Muscle layer of duodenum (tissue), 2 donors: ENCODE measurements at regions not wholly inside any gene's neighbourhood (a gene's known extent, or its start where the extent isn't known, plus 50 kb on each side); places are given as distances from the start of the nearest gene placed in this dataset.

Source experiments
- H3K27ac ChIP-seq: one replicate; pipeline ENCODE4 v1.7.0; 2013; ENCODE audit warnings: mild to moderate bottlenecking, low read length
- H3K27me3 ChIP-seq: one replicate; pipeline ENCODE4 v1.7.0; 2013; ENCODE audit warnings: low read depth, mild to moderate bottlenecking, control low read depth, low read length
- H3K36me3 ChIP-seq, 2 donors: one replicate each; pipeline ENCODE4 v1.7.0; 2013; ENCODE audit warnings: low read length in 2 of 2, control low read depth in 1 of 2, mild to moderate bottlenecking in 1 of 2; ENCODE audit not compliant: insufficient read depth in 2 of 2, control insufficient read depth in 1 of 2
- H3K4me1 ChIP-seq, 2 donors: one replicate each; pipeline ENCODE4 v1.7.0; 2013; ENCODE audit warnings: low read length in 2 of 2, mild to moderate bottlenecking in 2 of 2, control low read depth in 1 of 2, moderate library complexity in 1 of 2; ENCODE audit not compliant: insufficient read depth in 2 of 2, control insufficient read depth in 1 of 2
- H3K4me3 ChIP-seq, 2 donors: one replicate each; pipeline ENCODE4 v1.7.0; 2013; ENCODE audit warnings: low read length in 2 of 2, low read depth in 1 of 2, mild to moderate bottlenecking in 1 of 2
- H3K9me3 ChIP-seq, 2 donors: one replicate each; pipeline ENCODE4 v1.7.0; 2013; ENCODE audit warnings: low read length in 2 of 2, control low read depth in 1 of 2, mild to moderate bottlenecking in 1 of 2; ENCODE audit not compliant: control insufficient read depth in 1 of 2
- donor health status: healthy.

DNA sequence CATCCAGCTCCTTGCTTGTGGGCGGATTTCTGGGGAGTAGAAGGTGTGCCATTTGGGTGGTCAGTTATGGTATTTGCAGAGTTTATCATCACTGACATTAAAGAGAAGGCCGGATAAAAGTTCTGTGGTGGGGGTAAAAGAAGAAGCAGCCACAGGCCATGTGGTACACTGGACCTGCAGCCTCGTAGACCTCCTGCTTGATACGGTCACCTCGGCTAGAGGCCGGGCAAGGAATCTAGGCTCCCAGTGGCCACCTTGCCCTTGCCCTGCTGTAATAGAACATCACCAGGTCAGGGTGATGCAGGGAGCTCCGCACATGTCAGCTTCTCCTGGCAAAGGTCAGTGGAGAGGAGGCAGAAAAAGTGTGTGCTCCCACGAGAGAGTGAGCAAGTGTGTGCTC, 376.1 kb upstream of the IRX4 start:
- no peaks in the 10 kb centered on the region for H3K4me1 ChIP-seq
- no peaks in the 10 kb centered on the region for H3K27me3 ChIP-seq
- H3K4me3 ChIP-seq = no peak overlapping the region
- H3K27ac ChIP-seq = no peak overlapping the region
- no peaks in the 10 kb centered on the region for H3K9me3 ChIP-seq
- H3K36me3 ChIP-seq = no peaks in the 10 kb centered on the region

DNA sequence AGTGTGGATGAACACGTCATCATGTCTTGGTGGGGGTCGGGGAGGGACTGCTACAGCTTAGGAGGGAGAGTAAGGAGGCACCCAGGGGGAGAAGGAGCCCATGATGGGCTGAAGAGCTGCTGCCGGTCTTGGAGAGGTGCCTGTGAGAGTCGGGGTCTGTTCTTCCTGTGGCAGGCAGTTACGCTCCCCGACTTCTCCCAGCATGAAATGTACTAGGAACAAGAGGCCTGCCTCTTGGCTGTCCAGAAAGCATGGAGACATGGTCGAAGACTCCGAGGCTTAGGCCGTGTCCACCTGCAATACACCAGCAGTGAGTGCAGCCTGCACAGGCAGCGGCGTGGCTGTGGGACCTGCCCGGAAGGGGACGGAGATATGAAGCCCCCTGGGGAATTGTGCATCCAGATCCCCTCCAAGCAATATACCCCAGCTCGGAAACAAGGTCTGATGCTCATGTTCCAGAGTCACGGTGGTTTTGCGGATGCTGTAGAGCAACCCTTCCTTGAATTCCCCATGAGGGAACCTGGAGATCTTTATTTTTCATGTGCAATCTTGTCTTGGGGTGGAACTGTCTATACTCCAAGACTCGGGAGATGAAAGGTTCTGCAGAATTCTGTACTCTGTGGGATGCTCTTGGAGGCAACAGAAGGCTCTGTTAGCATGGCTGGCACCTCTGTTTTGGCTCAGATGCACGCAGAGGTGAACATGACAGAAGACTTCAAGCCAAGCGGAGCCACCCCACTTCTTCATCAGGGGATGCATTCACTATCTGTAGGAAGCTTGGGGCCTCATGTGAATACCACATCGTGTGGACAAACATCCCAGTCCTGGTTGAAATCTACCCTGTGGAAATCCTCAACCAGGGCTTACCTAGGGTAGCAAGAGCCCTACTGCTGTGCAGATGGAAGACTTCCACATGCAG, 374.9 kb upstream of the IRX4 start:
- H3K27ac ChIP-seq = no peak overlapping the region

DNA sequence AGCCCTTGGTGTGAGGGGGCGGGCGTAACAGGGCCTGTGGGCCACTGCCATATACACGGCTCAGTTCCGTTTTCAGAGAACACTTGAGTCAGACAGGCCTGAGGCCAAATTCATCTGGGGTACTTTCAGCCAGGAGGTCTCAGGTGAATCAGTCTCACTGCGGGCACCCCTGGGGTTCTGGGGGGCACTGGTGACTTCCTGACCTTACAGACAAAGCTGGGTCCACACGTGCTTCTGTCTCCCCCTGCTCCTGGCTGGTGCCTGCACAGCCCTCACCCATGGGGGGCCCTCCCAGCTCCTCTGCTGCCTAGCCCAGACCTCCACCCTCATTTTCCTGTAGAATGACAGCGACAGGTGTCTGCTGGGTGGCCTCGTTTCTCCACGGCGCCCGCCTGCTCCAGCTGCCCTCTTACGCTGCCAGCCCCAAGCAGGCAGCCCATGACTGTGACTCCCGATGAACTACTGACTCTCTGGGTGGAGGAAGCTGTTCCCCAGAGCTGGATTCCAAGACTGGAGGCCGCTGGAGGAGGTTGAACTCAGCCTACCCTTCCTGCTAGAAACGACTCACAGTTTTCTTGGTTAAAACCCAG, 374.1 kb upstream of the IRX4 start:
- H3K4me3 ChIP-seq = no peak overlapping the region
- no peaks in the 10 kb centered on the region for H3K9me3 ChIP-seq
- no peaks in the 10 kb centered on the region for H3K27me3 ChIP-seq
- no peak overlapping the region for H3K27ac ChIP-seq
- H3K4me1 ChIP-seq = no peaks in the 10 kb centered on the region
- no peaks in the 10 kb centered on the region for H3K36me3 ChIP-seq

More for the DNA sequence above, 374.9 kb upstream of the IRX4 start:
- Histone ChIP-seq H3K27me3 (no peaks in the 10 kb centered on the region), H3K4me1 (no peaks in the 10 kb centered on the region), H3K4me3 (no peak overlapping the region), H3K9me3 (no peaks in the 10 kb centered on the region), H3K36me3 (no peaks in the 10 kb centered on the region)

DNA sequence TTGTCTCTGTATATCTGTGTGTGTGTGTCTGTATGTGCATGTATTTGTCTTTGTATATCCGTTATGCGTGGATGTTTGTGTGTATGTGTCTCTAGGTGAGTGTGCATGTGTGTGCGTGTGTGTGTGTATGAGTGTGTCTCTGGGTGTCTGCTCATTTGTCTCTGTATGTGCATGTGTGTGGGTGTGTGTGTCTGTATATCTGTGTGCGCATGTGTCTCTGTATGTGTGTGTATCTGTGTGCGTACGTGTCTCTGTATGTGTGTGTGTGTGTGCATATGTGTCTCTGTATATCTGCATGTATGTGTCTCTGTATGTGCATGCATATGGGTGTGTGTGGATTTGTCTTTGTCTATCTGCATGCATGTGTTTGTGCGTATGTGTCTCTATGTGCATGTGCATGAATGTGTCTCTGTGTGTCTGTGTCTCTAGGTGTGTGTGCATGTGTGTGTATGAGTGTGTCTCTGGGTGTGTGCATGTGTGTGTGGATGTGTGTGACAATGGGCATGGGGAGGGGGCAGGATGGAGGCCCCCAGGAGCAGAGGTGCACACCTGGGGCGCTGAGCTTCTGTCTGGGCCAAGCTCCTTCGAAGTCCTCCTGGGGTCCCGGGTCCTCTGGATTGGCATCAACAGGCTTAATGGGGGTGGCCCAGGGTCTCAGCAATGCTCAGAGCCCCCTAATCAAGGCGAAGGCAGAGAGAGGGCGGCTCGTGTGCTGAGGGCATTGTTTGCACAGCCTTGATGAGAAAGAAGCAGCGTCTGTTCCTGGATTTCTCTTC, 373.4 kb upstream of the IRX4 start:
- Histone ChIP-seq H3K27ac (no peak overlapping the region), H3K4me1 (no peaks in the 10 kb centered on the region), H3K36me3 (no peaks in the 10 kb centered on the region), H3K27me3 (no peaks in the 10 kb centered on the region), H3K4me3 (no peak overlapping the region), H3K9me3 (no peaks in the 10 kb centered on the region)

DNA sequence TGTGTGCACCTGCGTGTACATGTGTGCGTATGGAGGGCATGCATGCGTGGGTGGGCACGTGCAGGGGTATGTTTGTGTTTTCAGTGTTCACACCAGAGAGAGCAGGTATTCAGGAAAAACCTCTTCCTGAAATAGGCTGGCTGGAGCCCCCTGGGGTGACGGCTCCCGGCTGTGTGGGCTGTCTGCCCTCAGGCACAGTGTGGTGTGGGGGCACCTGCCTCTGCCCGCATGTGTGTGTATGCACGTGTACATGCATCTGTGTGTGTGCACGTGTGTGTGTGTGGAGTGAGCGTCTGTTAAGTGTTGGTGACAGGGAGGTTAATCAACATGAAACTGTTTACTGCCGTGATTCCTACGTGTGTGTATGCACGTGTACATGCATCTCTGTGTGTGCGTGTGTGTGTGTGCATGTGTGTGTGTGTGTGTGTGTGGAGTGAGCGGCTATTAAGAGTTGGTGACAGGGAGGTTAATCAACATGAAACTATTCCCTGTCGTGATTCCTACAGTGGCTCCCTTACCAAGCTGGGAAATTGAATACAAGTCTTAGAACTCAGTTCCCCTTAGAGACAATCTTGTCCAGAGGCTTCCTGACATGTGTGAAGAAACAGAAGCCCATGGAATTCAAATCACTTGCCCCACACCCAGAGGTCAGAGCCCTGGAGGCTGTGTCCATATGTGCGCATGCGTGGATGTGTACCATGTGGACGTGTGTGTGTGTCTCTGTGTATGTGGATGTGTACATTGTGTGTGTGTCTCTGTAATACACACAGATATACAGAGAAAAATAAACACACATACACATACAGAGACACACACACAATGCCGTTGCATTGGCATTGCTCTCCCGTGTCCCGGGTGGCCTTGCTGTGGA, 372.4 kb upstream of the IRX4 start:
- Histone ChIP-seq H3K9me3 (no peaks in the 10 kb centered on the region), H3K4me3 (no peak overlapping the region), H3K4me1 (no peaks in the 10 kb centered on the region), H3K27ac (no peak overlapping the region), H3K27me3 (no peaks in the 10 kb centered on the region), H3K36me3 (no peaks in the 10 kb centered on the region)

DNA sequence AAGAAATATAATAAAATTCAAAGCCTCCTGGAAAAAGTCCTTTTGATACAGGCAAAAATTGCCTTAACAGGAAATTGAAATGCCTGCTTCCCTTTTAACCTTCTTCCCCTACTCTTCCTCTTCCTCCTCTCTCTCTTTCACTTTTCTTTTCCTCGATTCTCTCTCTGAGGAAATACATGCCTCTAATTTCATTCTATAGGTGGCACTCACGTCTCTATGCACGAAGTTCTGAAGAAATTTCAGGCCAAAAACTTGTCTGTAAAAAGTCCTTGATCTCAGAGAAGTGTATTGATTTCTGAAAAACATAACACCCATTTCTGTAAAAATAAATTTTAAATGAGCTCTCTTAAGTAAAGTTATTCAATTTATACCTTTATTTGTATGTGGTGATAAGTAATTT, 371.7 kb upstream of the IRX4 start:
- Histone ChIP-seq H3K4me3 (no peak overlapping the region), H3K9me3 (no peaks in the 10 kb centered on the region), H3K4me1 (no peaks in the 10 kb centered on the region), H3K27me3 (no peaks in the 10 kb centered on the region), H3K27ac (no peak overlapping the region), H3K36me3 (no peaks in the 10 kb centered on the region)

DNA sequence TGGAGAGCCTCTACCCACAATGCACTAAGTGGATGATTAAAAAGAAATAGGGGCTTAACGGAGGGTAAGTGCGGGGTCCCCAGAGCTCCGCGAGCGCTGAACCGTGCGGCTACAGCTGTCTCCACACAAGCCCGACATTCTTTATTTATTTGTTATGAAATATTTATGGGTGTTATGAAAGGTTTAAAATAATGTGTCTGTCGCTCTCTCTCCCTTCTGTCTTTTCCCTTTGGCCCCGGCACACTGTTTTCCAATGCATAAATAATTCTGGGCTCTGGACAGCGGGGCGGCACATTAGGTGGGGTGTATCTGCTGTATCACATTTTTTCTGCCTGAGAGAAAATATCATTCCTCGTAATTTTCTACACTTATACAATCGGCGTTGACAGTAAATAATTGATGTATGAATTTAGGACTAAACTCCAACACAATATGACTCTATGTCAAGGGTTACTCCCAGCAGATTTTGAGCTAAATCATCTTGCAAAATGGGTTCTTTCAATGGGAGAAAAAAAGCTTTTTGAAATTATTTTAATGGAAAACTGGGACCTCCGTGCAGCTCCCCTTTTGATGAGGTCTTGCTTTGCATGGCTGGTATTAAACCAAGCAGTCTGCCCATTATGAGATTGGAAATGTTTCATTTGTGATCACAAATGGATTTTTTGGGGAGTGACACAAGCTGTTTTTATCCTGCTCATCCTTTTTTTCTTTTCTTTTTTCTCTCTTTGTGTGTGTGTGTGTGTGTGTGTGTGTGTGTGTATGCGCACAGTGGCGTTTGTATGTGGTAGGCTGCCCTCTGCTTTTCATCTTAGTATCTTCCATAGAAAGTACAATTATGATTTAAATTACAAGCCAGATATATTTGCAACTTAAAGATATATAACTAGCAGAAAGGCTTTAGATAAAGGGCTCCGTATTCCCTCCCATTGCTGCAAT, 370.6 kb upstream of the IRX4 start:
- H3K27me3 ChIP-seq = no peaks in the 10 kb centered on the region
- no peak overlapping the region for H3K4me3 ChIP-seq
- no peaks in the 10 kb centered on the region for H3K4me1 ChIP-seq
- H3K36me3 ChIP-seq = no peaks in the 10 kb centered on the region
- H3K27ac ChIP-seq = no peak overlapping the region
- H3K9me3 ChIP-seq = no peaks in the 10 kb centered on the region

DNA sequence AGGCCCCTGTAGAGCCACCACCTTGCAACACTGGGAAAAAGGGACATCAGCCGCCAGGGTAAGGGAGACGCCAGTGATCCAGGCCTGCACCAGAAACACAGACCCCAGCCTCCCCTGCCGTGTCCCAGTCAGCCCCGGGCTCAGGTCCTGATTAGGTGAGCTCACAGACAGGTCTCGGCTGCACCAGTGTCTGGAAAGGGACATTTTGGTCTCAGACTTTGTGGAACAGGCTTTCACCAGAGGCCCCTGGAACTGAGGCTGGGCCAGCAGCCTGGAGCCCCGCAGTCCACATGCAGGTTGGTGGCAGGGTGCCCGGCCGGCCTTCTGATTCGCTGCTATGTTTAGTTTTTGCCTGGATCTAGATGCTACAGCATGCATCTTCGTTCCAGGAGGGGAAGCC, 369.0 kb upstream of the IRX4 start:
- Histone ChIP-seq H3K27me3 (no peaks in the 10 kb centered on the region), H3K4me3 (no peak overlapping the region), H3K36me3 (no peaks in the 10 kb centered on the region), H3K4me1 (no peaks in the 10 kb centered on the region), H3K27ac (no peak overlapping the region), H3K9me3 (peaks cover 0 to 8% of the 10 kb centered on the region in 2 donors)

DNA sequence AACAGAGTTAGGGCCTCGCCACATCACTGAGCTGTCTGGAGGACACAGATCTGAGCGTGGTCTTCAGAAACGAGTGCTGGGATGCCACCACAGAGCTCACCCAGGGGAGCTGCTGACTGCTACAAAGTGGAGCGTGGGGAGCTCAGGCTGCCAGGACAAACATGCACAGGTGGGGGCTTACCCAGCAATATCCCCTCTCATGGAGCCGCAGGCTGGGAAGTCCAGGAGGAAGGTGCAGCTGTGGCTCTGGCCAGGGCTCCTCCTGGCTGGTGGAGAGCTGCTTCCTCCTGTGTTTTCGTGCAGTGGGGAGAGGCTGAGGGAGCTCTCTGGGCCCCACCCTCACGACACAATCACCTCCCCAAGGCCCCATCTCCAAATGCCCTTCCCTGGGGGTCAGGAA, 368.6 kb upstream of the IRX4 start:
- Histone ChIP-seq H3K36me3 (no peaks in the 10 kb centered on the region), H3K4me3 (no peak overlapping the region), H3K4me1 (no peaks in the 10 kb centered on the region), H3K27ac (no peak overlapping the region), H3K27me3 (no peaks in the 10 kb centered on the region), H3K9me3 (peaks cover 0 to 8% of the 10 kb centered on the region in 2 donors)

DNA sequence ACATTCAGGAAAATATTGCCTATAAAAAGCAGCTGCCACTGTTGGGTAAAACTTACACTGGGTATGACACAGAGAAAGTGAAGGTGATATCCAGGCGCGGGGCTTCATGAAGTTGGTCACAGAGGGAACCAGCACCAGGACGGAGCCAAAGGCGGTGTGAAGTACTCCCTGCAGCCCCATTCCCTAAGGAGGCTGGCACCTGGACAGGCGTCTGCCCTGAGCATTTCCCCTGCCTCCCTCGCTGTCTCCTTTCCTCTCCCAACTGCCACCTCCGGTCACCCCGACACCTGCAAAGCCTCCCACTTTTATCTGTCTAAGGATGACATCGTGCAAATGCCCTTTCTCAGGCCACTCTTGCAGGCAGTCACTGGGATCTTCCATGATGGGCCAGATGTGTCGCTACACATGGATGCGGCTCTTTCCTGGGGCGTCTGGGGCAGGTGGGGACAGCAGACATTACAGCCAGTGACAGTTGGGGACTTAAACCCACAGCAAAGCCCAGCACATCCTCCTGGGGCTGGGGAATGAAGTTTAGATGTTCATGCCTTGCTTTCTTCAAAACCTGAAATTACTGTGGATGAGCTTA, 367.7 kb upstream of the IRX4 start:
- Histone ChIP-seq H3K4me3 (no peak overlapping the region), H3K36me3 (no peaks in the 10 kb centered on the region), H3K4me1 (no peaks in the 10 kb centered on the region), H3K27me3 (no peaks in the 10 kb centered on the region), H3K27ac (no peak overlapping the region), H3K9me3 (peaks cover 0 to 8% of the 10 kb centered on the region in 2 donors)
